K562 (cell line): ENCODE measurements at regions not wholly inside any gene's neighbourhood (a gene's known extent, or its start where the extent isn't known, plus 50 kb on each side); places are given as distances from the start of the nearest gene placed in this dataset.

Source experiments
- CHD4 ChIP-seq: fragments of 200-600 bp; sonication (generic); IDR thresholded peaks from 3 replicates; pipeline ENCODE4 v1.6.1; 2012; ENCODE audit warnings: low read depth, mild to moderate bottlenecking, mixed read lengths, low read length, inconsistent platforms; ENCODE audit not compliant: insufficient read depth, insufficient replicate concordance, poor library complexity, severe bottlenecking
- ELF2 ChIP-seq: fragments of 250-450 bp; sonication (Bioruptor Pico); IDR thresholded peaks from 2 replicates; pipeline ENCODE4 v1.5.0; 2021; ENCODE audit warnings: mild to moderate bottlenecking
- ELF4 ChIP-seq: fragments of 450-650 bp; formaldehyde crosslinking; IDR thresholded peaks from 2 replicates; pipeline ENCODE4 v1.4.0; 2022; ENCODE audit warnings: missing genetic modification characterization
- NRF1 ChIP-seq, 2 experiments: fragments of 450-650 bp; IDR thresholded peaks in 1 of 2; conservative IDR thresholded peaks in 1 of 2; 2 replicates each; pipeline ENCODE4 v1.6.1; 2014; ENCODE audit warnings: mild to moderate bottlenecking in 2 of 2
- ZBTB7A ChIP-seq: IDR thresholded peaks from 2 replicates; pipeline ENCODE4 v1.6.1; 2011; ENCODE audit warnings: low read depth, mild to moderate bottlenecking, low read length, moderate library complexity, borderline replicate concordance; ENCODE audit not compliant: control insufficient read depth
- ZNF184 ChIP-seq: sonication (generic); formaldehyde crosslinking; IDR thresholded peaks from 2 replicates; pipeline ENCODE4 v1.5.0; 2020; ENCODE audit warnings: missing genetic modification reagents
- ZNF561 ChIP-seq: fragments of 450-650 bp; formaldehyde crosslinking; conservative IDR thresholded peaks from 2 replicates; pipeline ENCODE4 v1.4.0; 2020; ENCODE audit warnings: mild to moderate bottlenecking, moderate library complexity
- TF ChIP-seq, protein P1 (sequence below): sonication (generic); formaldehyde crosslinking; IDR thresholded peaks from 2 replicates; pipeline ENCODE4 v1.8.0; 2022; ENCODE audit warnings: mild to moderate bottlenecking, missing genetic modification reagents
- TF ChIP-seq, protein P2 (sequence below): fragments of 250-450 bp; sonication (Bioruptor Pico); IDR thresholded peaks from 2 replicates; pipeline ENCODE4 v1.5.0; 2021; ENCODE audit warnings: mild to moderate bottlenecking, borderline replicate concordance
- TF ChIP-seq, protein P3 (sequence below), 2 experiments: fragments of 450-650 bp; IDR thresholded peaks; 2 replicates each; pipeline ENCODE4 v1.6.1; 2016; ENCODE audit warnings: mild to moderate bottlenecking in 2 of 2, borderline replicate concordance in 1 of 2, low read depth in 1 of 2, moderate library complexity in 1 of 2

DNA sequence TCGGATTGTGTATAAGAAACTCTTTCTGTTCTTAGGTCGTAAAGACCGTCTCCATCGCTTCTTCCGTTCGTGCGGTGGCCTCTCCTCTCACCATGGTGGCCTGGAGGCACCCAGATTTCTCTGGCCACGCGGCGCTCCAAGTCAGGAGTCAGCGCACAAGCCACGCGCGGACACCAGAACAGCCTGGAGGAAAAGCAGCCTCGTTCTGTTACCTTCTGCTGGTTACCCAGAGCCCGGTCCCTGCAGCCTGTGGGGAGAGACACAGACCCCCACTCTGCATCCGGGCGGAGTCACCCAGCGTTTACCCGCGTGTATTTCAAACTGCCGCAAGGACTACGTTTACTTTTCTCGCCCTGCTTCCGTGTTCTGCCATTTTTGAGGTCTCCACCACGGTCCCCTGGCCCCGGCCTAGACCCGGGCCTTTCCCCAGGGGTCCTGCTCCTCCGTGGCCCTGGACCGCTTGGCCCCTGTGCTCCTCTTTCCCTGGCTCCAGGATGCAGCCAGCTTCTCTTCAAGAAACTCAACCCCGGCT lies 776.1 kb downstream of the BRD1 start (continued):
- TF ChIP-seq ELF2 (CRISPR knock-in tag) (no peak), CHD4 (no peak), ZBTB7A (no peak), NRF1 (conservative IDR thresholded peaks at IDR 0.05 in 1 of 2, IDR thresholded peaks at IDR 0.05 in 1 of 2) (no peak), ZNF184 (CRISPR knock-in tag) (no peak), ZNF561 (no peak), ELF4 (CRISPR knock-in tag) (no peak)
- TF ChIP-seq, protein P1, sequence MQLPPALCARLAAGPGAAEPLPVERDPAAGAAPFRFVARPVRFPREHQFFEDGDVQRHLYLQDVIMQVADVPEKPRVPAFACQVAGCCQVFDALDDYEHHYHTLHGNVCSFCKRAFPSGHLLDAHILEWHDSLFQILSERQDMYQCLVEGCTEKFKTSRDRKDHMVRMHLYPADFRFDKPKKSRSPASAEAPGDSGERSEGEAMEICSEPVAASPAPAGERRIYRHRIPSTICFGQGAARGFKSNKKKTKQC (CRISPR knock-in tag): no peak
- TF ChIP-seq, protein P2, sequence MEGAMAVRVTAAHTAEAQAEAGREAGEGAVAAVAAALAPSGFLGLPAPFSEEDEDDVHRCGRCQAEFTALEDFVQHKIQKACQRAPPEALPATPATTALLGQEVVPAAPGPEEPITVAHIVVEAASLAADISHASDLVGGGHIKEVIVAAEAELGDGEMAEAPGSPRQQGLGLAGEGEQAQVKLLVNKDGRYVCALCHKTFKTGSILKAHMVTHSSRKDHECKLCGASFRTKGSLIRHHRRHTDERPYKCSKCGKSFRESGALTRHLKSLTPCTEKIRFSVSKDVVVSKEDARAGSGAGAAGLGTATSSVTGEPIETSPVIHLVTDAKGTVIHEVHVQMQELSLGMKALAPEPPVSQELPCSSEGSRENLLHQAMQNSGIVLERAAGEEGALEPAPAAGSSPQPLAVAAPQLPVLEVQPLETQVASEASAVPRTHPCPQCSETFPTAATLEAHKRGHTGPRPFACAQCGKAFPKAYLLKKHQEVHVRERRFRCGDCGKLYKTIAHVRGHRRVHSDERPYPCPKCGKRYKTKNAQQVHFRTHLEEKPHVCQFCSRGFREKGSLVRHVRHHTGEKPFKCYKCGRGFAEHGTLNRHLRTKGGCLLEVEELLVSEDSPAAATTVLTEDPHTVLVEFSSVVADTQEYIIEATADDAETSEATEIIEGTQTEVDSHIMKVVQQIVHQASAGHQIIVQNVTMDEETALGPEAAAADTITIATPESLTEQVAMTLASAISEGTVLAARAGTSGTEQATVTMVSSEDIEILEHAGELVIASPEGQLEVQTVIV: no peak
- TF ChIP-seq, protein P3, sequence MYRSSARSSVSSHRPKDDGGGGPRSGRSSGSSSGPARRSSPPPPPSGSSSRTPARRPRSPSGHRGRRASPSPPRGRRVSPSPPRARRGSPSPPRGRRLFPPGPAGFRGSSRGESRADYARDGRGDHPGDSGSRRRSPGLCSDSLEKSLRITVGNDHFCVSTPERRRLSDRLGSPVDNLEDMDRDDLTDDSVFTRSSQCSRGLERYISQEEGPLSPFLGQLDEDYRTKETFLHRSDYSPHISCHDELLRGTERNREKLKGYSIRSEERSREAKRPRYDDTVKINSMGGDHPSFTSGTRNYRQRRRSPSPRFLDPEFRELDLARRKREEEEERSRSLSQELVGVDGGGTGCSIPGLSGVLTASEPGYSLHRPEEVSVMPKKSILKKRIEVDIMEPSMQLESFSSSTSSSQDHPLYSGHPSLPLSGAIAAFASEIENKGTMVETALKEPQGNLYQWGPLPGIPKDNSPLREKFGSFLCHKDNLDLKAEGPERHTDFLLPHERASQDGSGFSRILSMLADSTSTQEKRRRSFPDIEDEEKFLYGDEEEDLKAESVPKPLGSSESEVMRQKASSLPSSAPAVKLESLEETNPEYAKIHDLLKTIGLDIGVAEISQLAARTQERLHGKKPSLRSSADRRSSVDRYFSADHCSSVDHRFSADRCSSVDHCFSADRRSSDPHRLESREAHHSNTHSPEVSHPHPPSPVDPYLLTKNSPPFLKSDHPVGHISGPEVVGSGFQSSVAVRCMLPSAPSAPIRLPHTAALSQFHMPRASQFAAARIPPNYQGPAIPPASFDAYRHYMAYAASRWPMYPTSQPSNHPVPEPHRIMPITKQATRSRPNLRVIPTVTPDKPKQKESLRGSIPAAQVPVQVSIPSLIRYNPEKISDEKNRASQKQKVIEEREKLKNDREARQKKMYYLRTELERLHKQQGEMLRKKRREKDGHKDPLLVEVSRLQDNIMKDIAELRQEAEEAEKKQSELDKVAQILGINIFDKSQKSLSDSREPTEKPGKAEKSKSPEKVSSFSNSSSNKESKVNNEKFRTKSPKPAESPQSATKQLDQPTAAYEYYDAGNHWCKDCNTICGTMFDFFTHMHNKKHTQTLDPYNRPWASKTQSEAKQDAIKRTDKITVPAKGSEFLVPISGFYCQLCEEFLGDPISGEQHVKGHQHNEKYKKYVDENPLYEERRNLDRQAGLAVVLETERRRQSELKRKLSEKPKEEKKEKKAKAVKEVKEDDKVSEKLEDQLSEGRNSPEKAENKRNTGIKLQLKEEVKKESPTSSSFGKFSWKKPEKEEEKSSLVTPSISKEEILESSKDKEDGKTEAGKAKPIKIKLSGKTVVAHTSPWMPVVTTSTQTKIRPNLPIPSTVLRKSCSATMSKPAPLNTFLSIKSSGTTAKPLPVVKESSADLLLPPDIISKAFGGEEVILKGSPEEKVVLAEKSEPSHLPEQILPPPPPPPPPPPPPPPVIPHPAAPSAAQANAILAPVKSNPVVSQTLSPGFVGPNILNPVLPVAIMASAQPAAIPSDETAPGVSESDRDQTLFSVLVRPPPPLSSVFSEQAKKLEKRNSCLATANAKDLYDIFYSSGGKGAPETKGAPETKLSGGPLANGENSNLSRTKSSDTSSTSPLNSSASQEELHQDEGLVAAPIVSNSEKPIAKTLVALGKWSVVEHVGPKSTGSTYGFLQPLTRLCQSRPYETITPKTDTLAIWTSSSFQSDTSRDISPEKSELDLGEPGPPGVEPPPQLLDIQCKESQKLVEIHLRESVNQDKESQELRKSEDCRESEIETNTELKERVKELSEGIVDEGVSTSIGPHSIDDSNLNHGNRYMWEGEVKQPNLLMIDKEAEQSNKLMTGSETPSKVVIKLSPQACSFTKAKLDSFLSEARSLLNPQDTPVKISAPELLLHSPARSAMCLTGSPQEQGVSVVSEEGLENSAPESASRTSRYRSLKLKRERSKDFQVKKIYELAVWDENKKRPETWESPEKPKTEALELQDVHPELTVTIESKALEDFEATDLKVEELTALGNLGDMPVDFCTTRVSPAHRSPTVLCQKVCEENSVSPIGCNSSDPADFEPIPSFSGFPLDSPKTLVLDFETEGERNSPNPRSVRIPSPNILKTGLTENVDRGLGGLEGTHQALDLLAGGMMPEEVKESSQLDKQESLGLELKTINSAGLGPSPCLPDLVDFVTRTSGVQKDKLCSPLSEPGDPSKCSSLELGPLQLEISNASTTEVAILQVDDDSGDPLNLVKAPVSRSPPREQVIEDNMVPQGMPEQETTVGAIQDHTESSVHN (IDR thresholded peaks at IDR 0.05; ENCODE audit: borderline replicate concordance in 1 of 2, low read depth in 1 of 2): no peak
